ENCODE measurements at regions not wholly inside any gene's neighbourhood (a gene's known extent, or its start where the extent isn't known, plus 50 kb on each side); places are given as distances from the start of the nearest gene placed in this dataset.
"Not testable (repeated sequence)": the region's sequence is repeated elsewhere in the genome, so short reads cannot be mapped to it uniquely, and the experiment has no call there.

- no peak for DNase-seq
Measured at GRCh38 chr3:24545887-24546286, 51.2 kb upstream of the THRB start.

- no peak for DNase-seq
Measured at GRCh38 chr3:24548278-24548677, 53.6 kb upstream of the THRB start.

GRCh38 chr3:24550588-24550987 is 55.9 kb upstream of the THRB start:
- DNase-seq: no peak

GRCh38 chr3:24551626-24552025 is 57.0 kb upstream of the THRB start:
- no peak for DNase-seq

- DNase-seq: no peak
Measured at GRCh38 chr3:24562895-24563294, 68.2 kb upstream of the THRB start.

- DNase-seq: no peak
Measured at GRCh38 chr3:24565053-24565452, 70.4 kb upstream of the THRB start.

- no peak for DNase-seq
Measured at GRCh38 chr3:24565656-24566055, 71.0 kb upstream of the THRB start.

- DNase-seq: no peak
Measured at GRCh38 chr3:24566927-24567326, 72.3 kb upstream of the THRB start.

GRCh38 chr3:24572409-24572808 is 77.8 kb upstream of the THRB start:
- not testable (repeated sequence) for DNase-seq

GRCh38 chr3:24573576-24573975 is 78.9 kb upstream of the THRB start:
- no peak for DNase-seq

GRCh38 chr3:24578324-24578723 is 83.7 kb upstream of the THRB start:
- DNase-seq: no peak

GRCh38 chr3:24578951-24579421 is 84.3 kb upstream of the THRB start:
- DNase-seq: no peak

- DNase-seq: no peak
Measured at GRCh38 chr3:24582431-24583403, 88.1 kb upstream of the THRB start.

GRCh38 chr3:24586920-24587319 is 92.3 kb upstream of the THRB start:
- no peak for DNase-seq

GRCh38 chr3:24588629-24589512 is 94.2 kb upstream of the THRB start:
- DNase-seq: no peak

- DNase-seq: no peak
Measured at GRCh38 chr3:24589513-24589851, 94.8 kb upstream of the THRB start.

GRCh38 chr3:24589931-24590880 is 95.6 kb upstream of the THRB start:
- no peak for DNase-seq

GRCh38 chr3:24591191-24591590 is 96.5 kb upstream of the THRB start:
- DNase-seq: no peak

GRCh38 chr3:24591661-24592555 is 97.3 kb upstream of the THRB start:
- DNase-seq: no peak

GRCh38 chr3:24594161-24594560 is 99.5 kb upstream of the THRB start:
- no peak for DNase-seq

GRCh38 chr3:24595796-24596195 is 101.1 kb upstream of the THRB start:
- DNase-seq: no peak

Data from activated naive CD4-positive, alpha-beta T cell treated with anti-CD3 and anti-CD28 coated beads, Interleukin-2, amount 50 U/mL, for 16 hours (primary cell).